ENCODE measurements at regions not wholly inside any gene's neighbourhood (a gene's known extent, or its start where the extent isn't known, plus 50 kb on each side); places are given as distances from the start of the nearest gene placed in this dataset.

DNA sequence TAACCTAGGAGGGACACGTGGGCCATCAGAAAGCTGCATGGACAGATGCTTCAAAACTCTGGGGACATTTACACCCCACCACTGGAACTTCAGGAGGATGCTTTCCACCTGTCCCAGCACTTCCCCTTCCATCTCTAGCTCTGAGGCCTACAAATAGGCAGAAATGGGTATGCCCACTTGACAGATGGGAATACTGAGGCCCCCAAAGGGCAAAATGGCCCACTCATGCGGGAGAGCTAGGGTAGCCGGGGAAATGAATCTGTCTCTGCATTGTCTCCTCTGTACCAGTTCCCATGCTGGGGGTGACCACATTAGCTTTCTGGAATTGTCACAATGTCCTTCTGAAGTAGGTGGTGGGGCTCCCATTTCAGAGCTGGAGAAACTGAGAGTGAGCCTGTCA is 592.1 kb upstream of the CDH5 start (continued):
- TF ChIP-seq, protein P1, sequence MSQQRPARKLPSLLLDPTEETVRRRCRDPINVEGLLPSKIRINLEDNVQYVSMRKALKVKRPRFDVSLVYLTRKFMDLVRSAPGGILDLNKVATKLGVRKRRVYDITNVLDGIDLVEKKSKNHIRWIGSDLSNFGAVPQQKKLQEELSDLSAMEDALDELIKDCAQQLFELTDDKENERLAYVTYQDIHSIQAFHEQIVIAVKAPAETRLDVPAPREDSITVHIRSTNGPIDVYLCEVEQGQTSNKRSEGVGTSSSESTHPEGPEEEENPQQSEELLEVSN (IDR thresholded peaks at IDR 0.05): no peak
- TF ChIP-seq RAD21 (IDR thresholded peaks at IDR 0.05 in 1 of 2, conservative IDR thresholded peaks at IDR 0.05 in 1 of 2; ENCODE audit: low read depth in 2 of 2, low read length in 2 of 2) (no peak), SIN3A (conservative IDR thresholded peaks at IDR 0.05 in 1 of 2, IDR thresholded peaks at IDR 0.05 in 1 of 2; ENCODE audit: low read depth in 1 of 2, low read length in 2 of 2) (no peak), TBP (IDR thresholded peaks at IDR 0.05; ENCODE audit: low read depth, low read length) (no peak)

All from H1 (cell line).